ENCODE measurements at regions not wholly inside any gene's neighbourhood (a gene's known extent, or its start where the extent isn't known, plus 50 kb on each side); places are given as distances from the start of the nearest gene placed in this dataset.
"Not testable (repeated sequence)": the region's sequence is repeated elsewhere in the genome, so short reads cannot be mapped to it uniquely, and the experiment has no call there.

GRCh38 chr12:111240374-111240773, 128.5 kb downstream of the PHETA1 start:
- no peak for ATAC-seq
- TF ChIP-seq PPARA (CRISPR knock-in tag; IDR thresholded peaks at IDR 0.05; ENCODE audit: borderline replicate concordance), result no peak
- no peak for TF ChIP-seq RARB (CRISPR knock-in tag; IDR thresholded peaks at IDR 0.05)
- TF ChIP-seq ZFP30 (CRISPR knock-in tag; IDR thresholded peaks at IDR 0.05), result no peak
- no peak for TF ChIP-seq ISL1 (CRISPR knock-in tag; IDR thresholded peaks at IDR 0.05)

GRCh38 chr12:111239235-111239634, 129.7 kb downstream of the PHETA1 start:
- ATAC-seq, result no peak
- TF ChIP-seq ZC3H10 (CRISPR knock-in tag; IDR thresholded peaks at IDR 0.05), result no peak
- no peak for TF ChIP-seq CSRNP3 (CRISPR knock-in tag; IDR thresholded peaks at IDR 0.05)
- TF ChIP-seq OSR1 (CRISPR knock-in tag; IDR thresholded peaks at IDR 0.05), result no peak
- no peak for TF ChIP-seq ZNF8 (CRISPR knock-in tag; IDR thresholded peaks at IDR 0.05)
- no peak for TF ChIP-seq SNAI2 (CRISPR knock-in tag; IDR thresholded peaks at IDR 0.05)
- no peak for TF ChIP-seq ZNF70 (CRISPR knock-in tag; IDR thresholded peaks at IDR 0.05)
- no peak for TF ChIP-seq ARNTL (CRISPR knock-in tag; IDR thresholded peaks at IDR 0.05; ENCODE audit: borderline replicate concordance, low read depth)
- TF ChIP-seq CSDC2 (CRISPR knock-in tag; IDR thresholded peaks at IDR 0.05), result no peak

GRCh38 chr12:111238075-111238734, 130.7 kb downstream of the PHETA1 start:
- no peak for ATAC-seq

DNA sequence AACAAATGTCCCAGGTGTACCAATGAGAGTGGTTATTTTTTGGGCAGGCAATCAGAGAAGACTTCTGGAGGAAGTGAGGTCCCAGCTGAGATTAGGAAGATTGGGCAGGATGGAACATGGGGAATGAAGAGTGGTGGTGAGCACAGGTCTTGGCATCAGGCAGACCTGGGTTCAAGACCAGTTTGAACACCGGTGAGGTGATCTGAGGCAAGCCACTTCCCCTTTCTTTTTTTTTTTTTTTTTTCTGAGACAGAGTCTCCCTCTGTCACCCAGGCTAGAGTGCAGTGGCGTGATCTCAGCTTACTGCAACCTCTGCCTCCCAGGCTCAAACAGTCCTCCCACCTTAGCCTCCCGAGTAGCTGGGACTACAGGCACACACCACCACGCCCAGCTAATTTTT, 134.4 kb downstream of the PHETA1 start:
- ATAC-seq, result not testable (repeated sequence)

More at GRCh38 chr12:111238075-111238734, 130.7 kb downstream of the PHETA1 start:
- TF ChIP-seq SNAI2 (CRISPR knock-in tag; IDR thresholded peaks at IDR 0.05), result no peak
- no peak for TF ChIP-seq ZNF70 (CRISPR knock-in tag; IDR thresholded peaks at IDR 0.05)
- TF ChIP-seq ISL1 (CRISPR knock-in tag; IDR thresholded peaks at IDR 0.05), result no peak
- TF ChIP-seq, protein P1, sequence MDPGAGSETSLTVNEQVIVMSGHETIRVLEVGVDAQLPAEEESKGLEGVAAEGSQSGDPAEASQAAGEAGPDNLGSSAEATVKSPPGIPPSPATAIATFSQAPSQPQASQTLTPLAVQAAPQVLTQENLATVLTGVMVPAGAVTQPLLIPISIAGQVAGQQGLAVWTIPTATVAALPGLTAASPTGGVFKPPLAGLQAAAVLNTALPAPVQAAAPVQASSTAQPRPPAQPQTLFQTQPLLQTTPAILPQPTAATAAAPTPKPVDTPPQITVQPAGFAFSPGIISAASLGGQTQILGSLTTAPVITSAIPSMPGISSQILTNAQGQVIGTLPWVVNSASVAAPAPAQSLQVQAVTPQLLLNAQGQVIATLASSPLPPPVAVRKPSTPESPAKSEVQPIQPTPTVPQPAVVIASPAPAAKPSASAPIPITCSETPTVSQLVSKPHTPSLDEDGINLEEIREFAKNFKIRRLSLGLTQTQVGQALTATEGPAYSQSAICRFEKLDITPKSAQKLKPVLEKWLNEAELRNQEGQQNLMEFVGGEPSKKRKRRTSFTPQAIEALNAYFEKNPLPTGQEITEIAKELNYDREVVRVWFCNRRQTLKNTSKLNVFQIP (CRISPR knock-in tag; IDR thresholded peaks at IDR 0.05; ENCODE audit: borderline replicate concordance, low read depth), result no peak

GRCh38 chr12:111233786-111234185, 135.1 kb downstream of the PHETA1 start:
- no peak for TF ChIP-seq ZNF70 (CRISPR knock-in tag; IDR thresholded peaks at IDR 0.05)
- ATAC-seq, result no peak

- no peak for ATAC-seq
- TF ChIP-seq ZFP30 (CRISPR knock-in tag; IDR thresholded peaks at IDR 0.05) (no peak), ARNTL (CRISPR knock-in tag; IDR thresholded peaks at IDR 0.05; ENCODE audit: borderline replicate concordance, low read depth) (no peak), TCF4 (CRISPR knock-in tag; IDR thresholded peaks at IDR 0.05; ENCODE audit: borderline replicate concordance) (no peak), ZNF70 (CRISPR knock-in tag; IDR thresholded peaks at IDR 0.05) (no peak), CSRNP3 (CRISPR knock-in tag; IDR thresholded peaks at IDR 0.05) (no peak), SNAI2 (CRISPR knock-in tag; IDR thresholded peaks at IDR 0.05) (no peak), GLIS3 (CRISPR knock-in tag; IDR thresholded peaks at IDR 0.05) (no peak), ZC3H10 (CRISPR knock-in tag; IDR thresholded peaks at IDR 0.05) (no peak), PPARA (CRISPR knock-in tag; IDR thresholded peaks at IDR 0.05; ENCODE audit: borderline replicate concordance) (no peak), ESRRG (CRISPR knock-in tag; IDR thresholded peaks at IDR 0.05) (no peak), ISL1 (CRISPR knock-in tag; IDR thresholded peaks at IDR 0.05) (no peak), OSR1 (CRISPR knock-in tag; IDR thresholded peaks at IDR 0.05) (no peak), CSDC2 (CRISPR knock-in tag; IDR thresholded peaks at IDR 0.05) (no peak), PATZ1 (CRISPR knock-in tag; IDR thresholded peaks at IDR 0.05; ENCODE audit: borderline replicate concordance) (no peak), ZFP3 (CRISPR knock-in tag; IDR thresholded peaks at IDR 0.05) (no peak), TSHZ2 (CRISPR knock-in tag; IDR thresholded peaks at IDR 0.05) (no peak), ZNF565 (CRISPR knock-in tag; conservative IDR thresholded peaks at IDR 0.05; ENCODE audit: low read depth) (no peak)
- TF ChIP-seq, protein P1 (CRISPR knock-in tag; IDR thresholded peaks at IDR 0.05; ENCODE audit: borderline replicate concordance, low read depth), result no peak
Observed at GRCh38 chr12:111230649-111231048, 138.2 kb downstream of the PHETA1 start.
